NCI-H774 (cell line): ENCODE measurements at regions not wholly inside any gene's neighbourhood (a gene's known extent, or its start where the extent isn't known, plus 50 kb on each side); places are given as distances from the start of the nearest gene placed in this dataset.
"Not testable (repeated sequence)": the region's sequence is repeated elsewhere in the genome, so short reads cannot be mapped to it uniquely, and the experiment has no call there.

Experiments
- DNase-seq: peaks from one replicate; lab custom pipeline; 2025; lab: John Stamatoyannopoulos, UW

DNA sequence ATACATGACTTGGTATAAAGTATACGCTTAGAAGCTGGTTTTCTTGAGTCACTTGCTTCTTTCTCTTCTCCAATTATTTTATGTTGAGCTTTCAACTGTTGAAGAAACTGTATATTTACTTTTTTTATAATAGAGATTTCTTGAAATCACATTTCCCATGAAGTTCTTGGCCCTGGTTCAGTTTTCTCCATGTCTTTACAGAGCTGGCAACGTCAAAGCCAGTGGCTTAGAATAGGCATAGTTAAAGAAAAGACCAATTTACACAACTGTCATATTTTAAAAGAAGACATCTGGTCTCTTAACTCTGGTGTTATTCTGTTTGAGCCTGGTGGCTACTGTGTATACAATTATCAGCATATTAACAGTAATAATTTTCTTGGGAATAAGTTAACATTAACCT lies 1249.3 kb downstream of the CDH12 start:
- no peak for DNase-seq

- DNase-seq, result no peak
Observed at GRCh38 chr5:21594566-21594965, 1258.6 kb downstream of the CDH12 start.

- no peak for DNase-seq
Observed at GRCh38 chr5:21593261-21593660, 1259.9 kb downstream of the CDH12 start.

DNA sequence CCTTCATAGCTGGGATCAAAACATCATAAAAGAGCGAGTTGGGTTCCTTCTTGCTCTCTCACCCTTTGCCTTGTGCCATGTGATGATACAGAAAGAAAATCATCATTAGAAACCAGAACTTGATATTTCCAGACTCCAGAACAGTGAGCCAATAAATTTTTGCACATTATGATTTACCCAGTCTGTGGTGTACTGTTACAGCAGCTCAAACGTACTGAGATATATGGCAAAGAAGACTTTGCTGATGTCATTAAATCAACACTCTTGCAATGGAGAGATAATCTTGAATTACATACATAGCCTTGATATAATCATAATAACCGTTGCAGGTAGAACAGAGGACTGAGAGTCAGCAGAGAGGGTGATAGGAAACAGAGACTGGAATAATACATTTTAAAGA lies 1271.6 kb downstream of the CDH12 start:
- no peak for DNase-seq

- peak; percentile 72 for DNase-seq
Observed at GRCh38 chr5:21574961-21575360, 1278.2 kb downstream of the CDH12 start.

DNA sequence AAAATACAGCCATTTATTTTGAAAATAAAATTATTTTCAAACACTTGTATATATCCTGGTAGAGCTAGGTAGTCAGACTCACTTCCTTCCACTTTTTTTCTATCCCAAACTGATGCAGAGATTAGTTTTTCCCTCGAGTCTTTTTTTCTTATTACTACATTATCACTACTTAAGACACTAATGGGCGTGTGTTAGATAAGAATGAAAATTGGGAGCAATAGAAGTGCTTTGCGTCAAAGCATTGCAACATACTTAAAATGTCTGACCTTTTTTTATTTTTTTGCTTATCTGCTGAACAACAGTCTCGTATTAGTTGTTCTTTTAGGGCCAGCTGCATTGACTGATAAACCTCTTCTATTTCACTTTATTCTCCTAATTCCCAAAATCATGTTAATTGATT lies 1278.7 kb downstream of the CDH12 start:
- peak; percentile 9 for DNase-seq

DNA sequence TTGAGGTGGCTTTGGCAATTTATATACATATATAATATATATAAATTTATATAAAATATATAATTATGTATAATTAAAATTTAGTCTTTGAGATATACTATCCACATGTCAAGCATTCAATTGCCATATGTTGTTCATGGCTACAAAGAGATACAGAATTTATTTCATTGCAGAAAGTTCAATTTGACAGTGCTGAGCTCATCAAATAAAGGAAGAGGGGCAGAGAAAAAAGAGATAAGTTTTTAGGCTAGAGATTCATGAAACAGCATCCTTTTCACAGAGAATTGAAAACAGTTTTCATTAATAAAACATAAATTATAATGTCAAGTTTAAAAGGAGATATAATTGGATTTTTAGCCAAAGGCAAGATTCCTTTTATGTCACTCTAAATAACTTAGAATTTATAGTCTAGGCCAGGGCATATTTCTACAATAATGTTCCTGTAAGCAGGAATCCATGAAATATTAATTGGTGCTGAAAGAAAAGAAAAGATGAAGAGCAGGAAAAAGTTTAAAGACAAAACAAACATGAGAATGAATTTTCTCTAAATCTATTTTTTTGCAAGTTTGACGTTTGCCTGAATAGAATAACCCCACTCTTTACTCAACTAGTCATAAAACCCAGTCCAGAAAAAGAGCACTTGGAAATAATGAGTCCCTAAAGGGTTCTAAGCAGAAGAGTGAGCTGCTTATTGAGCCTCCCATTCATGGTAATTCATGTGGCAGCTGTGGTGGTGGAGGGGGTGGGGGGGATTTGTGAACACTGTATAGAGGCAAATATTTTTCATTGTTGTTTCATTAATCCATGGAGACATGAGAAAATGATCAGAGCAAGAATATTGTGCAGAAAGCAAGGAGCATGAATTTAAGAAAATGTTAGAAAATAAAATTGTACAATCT lies 1279.5 kb downstream of the CDH12 start:
- peak; percentile 43 for DNase-seq

- DNase-seq, result not testable (repeated sequence)
Observed at GRCh38 chr5:21571196-21571595, 1281.9 kb downstream of the CDH12 start.

- DNase-seq, result not testable (repeated sequence)
Observed at GRCh38 chr5:21559109-21559508, 1294.0 kb downstream of the CDH12 start.

GRCh38 chr5:21552263-21552662 lies 1300.9 kb downstream of the CDH12 start:
- not testable (repeated sequence) for DNase-seq

DNA sequence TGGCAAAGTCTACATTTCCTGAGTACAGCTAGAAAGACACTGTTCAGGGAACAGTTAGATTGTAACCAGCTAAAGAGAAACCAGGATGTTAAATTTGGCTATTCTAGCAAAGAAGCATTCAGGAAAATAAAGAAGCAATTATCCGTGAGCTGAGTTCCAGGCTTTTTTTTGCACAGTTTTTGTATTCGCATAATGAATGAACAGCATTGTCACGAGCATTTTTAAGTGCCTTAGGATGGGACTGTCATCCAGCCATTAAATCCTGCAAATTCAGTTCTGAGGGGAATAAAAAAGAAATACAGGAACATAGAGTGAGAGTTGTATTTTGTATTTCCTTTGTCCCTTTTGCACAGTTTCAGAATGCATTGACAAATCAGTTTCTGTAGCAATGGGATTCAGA lies 1302.2 kb downstream of the CDH12 start:
- DNase-seq, result not testable (repeated sequence)

DNA sequence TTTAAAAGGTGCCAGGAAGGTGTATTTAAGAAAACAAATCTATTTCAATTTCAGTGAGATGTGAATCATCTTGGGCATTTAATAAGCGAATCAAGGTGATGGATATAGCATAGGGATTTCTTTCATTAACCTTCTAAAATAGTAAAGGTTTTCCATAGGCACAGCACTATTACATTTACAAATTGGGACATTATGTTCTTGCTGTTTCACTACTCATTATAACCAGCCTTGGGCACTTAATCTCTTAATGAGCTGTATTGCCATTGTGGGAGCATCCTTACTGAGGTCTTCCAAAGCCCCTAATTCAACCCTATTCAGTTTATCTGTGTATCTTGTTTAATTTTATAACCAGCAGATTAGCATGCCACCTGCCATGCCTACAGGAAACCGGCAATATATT lies 1305.5 kb downstream of the CDH12 start:
- not testable (repeated sequence) for DNase-seq

- not testable (repeated sequence) for DNase-seq
Observed at GRCh38 chr5:21535114-21535513, 1318.0 kb downstream of the CDH12 start.

GRCh38 chr5:21521157-21521556 lies 1332.0 kb downstream of the CDH12 start:
- DNase-seq, result not testable (repeated sequence)

- DNase-seq, result not testable (repeated sequence)
Observed at GRCh38 chr5:21496926-21497325, 1356.2 kb downstream of the CDH12 start.

GRCh38 chr5:21496056-21496455 lies 1357.1 kb downstream of the CDH12 start:
- not testable (repeated sequence) for DNase-seq

DNA sequence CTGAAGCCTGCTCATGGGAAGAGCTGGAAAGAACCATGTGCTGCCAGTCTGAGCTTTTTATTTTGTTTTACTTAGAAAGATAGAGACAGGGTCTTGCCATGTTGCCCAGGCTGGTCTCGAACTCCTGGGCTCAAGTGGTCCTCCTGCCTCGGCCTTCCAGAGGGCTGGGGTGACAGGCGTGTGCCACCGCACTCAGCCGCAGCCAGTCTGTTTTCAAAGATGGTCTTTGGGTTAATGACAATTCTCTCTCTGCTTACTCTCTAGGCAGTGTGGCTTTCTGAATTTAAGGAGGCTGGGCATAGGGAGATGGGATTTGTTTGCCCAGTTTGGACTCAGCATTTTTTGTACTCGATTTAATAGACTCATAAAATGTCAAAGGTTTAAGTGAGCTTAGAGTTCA lies 1357.9 kb downstream of the CDH12 start:
- not testable (repeated sequence) for DNase-seq

- not testable (repeated sequence) for DNase-seq
Observed at GRCh38 chr5:21494033-21494432, 1359.1 kb downstream of the CDH12 start.

- DNase-seq, result not testable (repeated sequence)
Observed at GRCh38 chr5:21491182-21491581, 1362.0 kb downstream of the CDH12 start.

DNA sequence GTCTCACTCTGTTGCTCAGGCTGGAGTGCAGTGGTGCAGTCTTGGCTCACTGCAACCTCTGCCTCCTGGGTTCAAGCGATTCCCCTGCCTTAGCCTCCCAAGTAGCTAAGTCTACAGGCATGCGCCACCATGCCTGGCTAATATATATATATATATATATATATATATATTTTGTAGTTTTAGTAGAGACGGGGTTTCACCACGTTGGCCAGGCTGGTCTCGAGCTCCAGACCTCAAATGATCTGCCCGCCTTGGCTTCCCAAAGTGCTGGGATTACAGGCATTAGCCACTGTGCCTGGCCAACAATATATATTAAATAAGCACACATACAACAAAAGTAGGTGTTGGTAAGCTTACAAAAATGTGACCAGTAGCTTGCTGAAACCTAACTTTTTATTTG lies 1364.3 kb downstream of the CDH12 start:
- DNase-seq, result not testable (repeated sequence)

- DNase-seq, result not testable (repeated sequence)
Observed at GRCh38 chr5:21485458-21486000, 1367.6 kb downstream of the CDH12 start.

- DNase-seq, result not testable (repeated sequence)
Observed at GRCh38 chr5:21484498-21484889, 1368.7 kb downstream of the CDH12 start.

DNA sequence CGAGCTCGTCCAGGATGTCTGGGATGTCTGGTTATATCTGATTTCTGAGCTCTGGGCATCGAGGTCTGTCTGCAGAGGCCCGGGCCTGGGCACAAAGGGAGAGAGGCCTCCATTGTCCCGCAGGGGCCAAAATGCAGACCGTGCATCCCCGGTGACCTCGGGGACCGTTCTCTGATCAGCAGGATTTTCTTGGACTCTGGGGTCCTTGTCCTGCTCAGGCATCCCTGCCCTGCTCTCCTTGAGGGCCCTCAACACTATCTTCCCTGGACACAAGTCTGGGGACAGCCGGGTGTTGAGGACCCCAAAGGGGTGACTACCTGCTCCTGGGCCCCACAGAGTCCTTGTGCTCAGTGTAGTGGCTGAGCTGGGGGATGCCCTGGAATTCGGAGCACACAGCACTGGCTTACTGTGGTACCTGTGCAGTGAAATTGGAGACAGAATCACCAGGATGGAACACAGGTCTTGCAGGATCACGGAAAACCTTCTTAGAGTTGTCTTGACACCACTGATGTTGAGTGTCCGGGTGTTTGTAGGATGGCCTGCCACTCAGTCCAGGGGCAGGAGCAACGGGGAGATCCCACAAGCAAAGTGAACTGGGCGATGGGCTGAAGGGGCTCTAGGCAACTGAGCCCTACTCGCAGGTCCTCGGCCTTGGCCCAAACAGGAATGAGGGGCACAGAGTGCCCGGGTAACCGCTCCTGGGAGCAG lies 1369.2 kb downstream of the CDH12 start:
- not testable (repeated sequence) for DNase-seq
